Fibroblast of the conjunctiva (primary cell): ENCODE measurements at regions not wholly inside any gene's neighbourhood (a gene's known extent, or its start where the extent isn't known, plus 50 kb on each side); places are given as distances from the start of the nearest gene placed in this dataset.

Source experiments
- DNase-seq: peaks from one replicate; pipeline ENCODE4 v3.0.0-alpha.2; 2010; ENCODE audit warnings: low read depth

GRCh38 chr13:105139380-105140285, 1395.8 kb downstream of the EFNB2 start:
- no peak for DNase-seq

- no peak for DNase-seq
These were observed 1396.4 kb downstream of the EFNB2 start for GRCh38 chr13:105139048-105139379.

GRCh38 chr13:105135852-105136615, 1399.4 kb downstream of the EFNB2 start:
- DNase-seq, result no peak

- DNase-seq, result no peak
These were observed 1407.7 kb downstream of the EFNB2 start for GRCh38 chr13:105127732-105128131.

GRCh38 chr13:105121221-105121620, 1414.2 kb downstream of the EFNB2 start:
- no peak for DNase-seq

GRCh38 chr13:105118426-105118985, 1417.0 kb downstream of the EFNB2 start:
- no peak for DNase-seq

GRCh38 chr13:105116966-105117365, 1418.5 kb downstream of the EFNB2 start:
- no peak for DNase-seq

- no peak for DNase-seq
These were observed 1422.9 kb downstream of the EFNB2 start for GRCh38 chr13:105112561-105112960.

- no peak for DNase-seq
These were observed 1427.7 kb downstream of the EFNB2 start for GRCh38 chr13:105107781-105108180.

GRCh38 chr13:105105471-105105870, 1430.0 kb downstream of the EFNB2 start:
- DNase-seq, result no peak

- no peak for DNase-seq
These were observed 1437.9 kb downstream of the EFNB2 start for GRCh38 chr13:105097521-105097920.

GRCh38 chr13:105089858-105090643, 1445.4 kb downstream of the EFNB2 start:
- no peak for DNase-seq

GRCh38 chr13:105087945-105088344, 1447.5 kb downstream of the EFNB2 start:
- no peak for DNase-seq

GRCh38 chr13:105084931-105085330, 1450.5 kb downstream of the EFNB2 start:
- no peak for DNase-seq

- DNase-seq, result no peak
These were observed 1451.5 kb downstream of the EFNB2 start for GRCh38 chr13:105083992-105084391.

- no peak for DNase-seq
These were observed 1460.7 kb downstream of the EFNB2 start for GRCh38 chr13:105074755-105075154.

GRCh38 chr13:105073041-105073440, 1462.4 kb downstream of the EFNB2 start:
- DNase-seq, result no peak

GRCh38 chr13:105070452-105070851, 1465.0 kb downstream of the EFNB2 start:
- DNase-seq, result no peak

GRCh38 chr13:105069106-105069505, 1466.4 kb downstream of the EFNB2 start:
- no peak for DNase-seq

- DNase-seq, result no peak
These were observed 1471.8 kb downstream of the EFNB2 start for GRCh38 chr13:105063676-105064075.

- no peak for DNase-seq
These were observed 1475.7 kb downstream of the EFNB2 start for GRCh38 chr13:105059786-105060185.

- no peak for DNase-seq
These were observed 1476.9 kb downstream of the EFNB2 start for GRCh38 chr13:105058517-105058916.
